GM12878 (cell line): ENCODE measurements at regions not wholly inside any gene's neighbourhood (a gene's known extent, or its start where the extent isn't known, plus 50 kb on each side); places are given as distances from the start of the nearest gene placed in this dataset.

Experiments
- ATAC-seq: fragments of 200-7000 bp; cut with Tn5 transposase; 3 replicates; pipeline ENCODE4 v1.9.1; 2020; ENCODE audit warnings: mild to moderate bottlenecking, moderate library complexity
- BruUV-seq: library from RNA; stranded (reverse); fragments of 400-500 nt; replicated peaks from 2 replicates; lab custom pipeline; 2021; lab: Mats Ljungman, UMichigan
- CTCF ChIA-PET: fragments of 300-600 bp; sonication (Branson Sonifier 250); formaldehyde crosslinking; extraction: SDS; loops from one replicate; lab custom pipeline; 2021; ENCODE audit warnings: inconsistent platforms; lab: Yijun Ruan, JAX
- POLR2A ChIA-PET: fragments of 350-600 bp; formaldehyde crosslinking; extraction: SDS; loops from one replicate; lab custom pipeline; 2021; ENCODE audit warnings: inconsistent platforms; lab: Charles Lee
- RAD21 ChIA-PET: fragments of 300-600 bp; sonication (Branson Sonifier 250); formaldehyde crosslinking; loops from one replicate; lab custom pipeline; 2023; ENCODE audit warnings: antibody characterized with exemption; ENCODE audit not compliant: unreplicated experiment; lab: Charles Lee
- SMC1A ChIA-PET: fragments of 300-600 bp; sonication (Branson Sonifier 250); formaldehyde crosslinking; loops from one replicate; lab custom pipeline; 2023; ENCODE audit not compliant: unreplicated experiment, uncharacterized antibody; lab: Charles Lee
- DNase-seq: peaks from one replicate; pipeline ENCODE4 v3.0.0-alpha.2; 2011; ENCODE audit warnings: low read depth, low spot score
- FAIRE-seq: peaks from 3 replicates; lab custom pipeline; 2011; peaks lifted over from hg19 to GRCh38; lab: Jason Lieb, UNC
- H2AFZ ChIP-seq: 2 replicates; pipeline ENCODE4 v1.6.0; 2011; ENCODE audit warnings: low read depth, low read length, control low read depth; ENCODE audit not compliant: control insufficient read depth
- H3K27ac ChIP-seq: 2 replicates; pipeline ENCODE4 v1.5.1; 2011; ENCODE audit warnings: control low read depth; ENCODE audit not compliant: control insufficient read depth, insufficient read depth
- H3K27me3 ChIP-seq, 2 experiments: replicated peaks in 1 of 2; 2 replicates each; pipeline versions ENCODE4 v1.6.0 to v1.6.1; 2011; ENCODE audit warnings: low read length in 1 of 2; ENCODE audit not compliant: control insufficient read depth in 2 of 2, insufficient read depth in 2 of 2
- H3K36me3 ChIP-seq, 2 experiments: 2 replicates each; pipeline ENCODE4 v1.5.1; 2011; ENCODE audit warnings: low read length in 1 of 2; ENCODE audit not compliant: control insufficient read depth in 2 of 2, insufficient read depth in 2 of 2
- H3K4me1 ChIP-seq: 2 replicates; pipeline ENCODE4 v1.6.1; 2011; ENCODE audit warnings: mild to moderate bottlenecking, low read length, moderate library complexity, mixed read lengths; ENCODE audit not compliant: control insufficient read depth, insufficient read depth
- H3K4me2 ChIP-seq: 2 replicates; pipeline ENCODE4 v1.6.0; 2011; ENCODE audit warnings: control low read depth; ENCODE audit not compliant: control insufficient read depth, insufficient read depth
- H3K4me3 ChIP-seq: fragments of 200-600 bp; sonication (generic); 2 replicates; pipeline ENCODE4 v1.5.1; 2016
- H3K79me2 ChIP-seq: 2 replicates; pipeline ENCODE4 v1.6.0; 2011; ENCODE audit warnings: low read length; ENCODE audit not compliant: control insufficient read depth, insufficient read depth
- H3K9ac ChIP-seq: 2 replicates; pipeline ENCODE4 v1.8.0; 2011; ENCODE audit warnings: low read length, control low read depth, mixed read lengths; ENCODE audit not compliant: control insufficient read depth, insufficient read depth
- H3K9me3 ChIP-seq: replicated peaks from 3 replicates; pipeline ENCODE4 v1.5.1; 2011; ENCODE audit warnings: mild to moderate bottlenecking, low read length; ENCODE audit not compliant: control insufficient read depth, insufficient read depth
- H4K20me1 ChIP-seq: 2 replicates; pipeline ENCODE4 v1.6.0; 2011; ENCODE audit not compliant: control insufficient read depth, insufficient read depth
- BHLHE40 ChIP-seq, 2 experiments: fragments of 450-650 bp in 1 of 2; IDR thresholded peaks; 2 replicates each; pipeline ENCODE4 v1.6.1; 2011 to 2017; ENCODE audit warnings: low read depth in 2 of 2, borderline replicate concordance in 1 of 2, improper control_type of control experiment in 1 of 2, low read length in 1 of 2, mild to moderate bottlenecking in 1 of 2
- CHD1 ChIP-seq: IDR thresholded peaks from 2 replicates; pipeline ENCODE4 v1.6.1; 2012; ENCODE audit warnings: low read depth, low read length, improper control_type of control experiment
- CHD2 ChIP-seq: IDR thresholded peaks from 2 replicates; pipeline ENCODE4 v1.6.1; 2011; ENCODE audit warnings: low read depth, low read length, improper control_type of control experiment, borderline replicate concordance
- E4F1 ChIP-seq: fragments of 450-650 bp; IDR thresholded peaks from 2 replicates; pipeline ENCODE4 v1.6.1; 2018; ENCODE audit warnings: borderline replicate concordance, mild to moderate bottlenecking; ENCODE audit not compliant: partially characterized antibody
- EGR1 ChIP-seq, 2 experiments: IDR thresholded peaks; 1 replicate in 1 of 2; 2 replicates in 1 of 2; pipeline ENCODE4 v1.6.1; 2011 to 2012; ENCODE audit warnings: low read depth in 2 of 2, low read length in 2 of 2, borderline replicate concordance in 1 of 2, mild to moderate bottlenecking in 1 of 2, moderate library complexity in 1 of 2
- FOXM1 ChIP-seq: IDR thresholded peaks from 2 replicates; pipeline ENCODE4 v1.6.1; 2012; ENCODE audit warnings: low read depth, mild to moderate bottlenecking, inconsistent platforms, low read length, moderate library complexity
- IRF5 ChIP-seq: fragments of 450-650 bp; IDR thresholded peaks from 2 replicates; pipeline ENCODE4 v1.6.1; 2017; ENCODE audit warnings: borderline replicate concordance
- MYC ChIP-seq: IDR thresholded peaks from 2 replicates; pipeline ENCODE4 v1.6.1; 2011; ENCODE audit warnings: mild to moderate bottlenecking, low read length, moderate library complexity, inconsistent platforms; ENCODE audit not compliant: insufficient read depth, insufficient replicate concordance, insufficient read length, severe bottlenecking
- NBN ChIP-seq: fragments of 450-650 bp; IDR thresholded peaks from 2 replicates; pipeline ENCODE4 v1.6.1; 2016
- SUPT20H ChIP-seq: IDR thresholded peaks from 2 replicates; pipeline ENCODE4 v1.6.1; 2011; ENCODE audit warnings: low read depth, mild to moderate bottlenecking, low read length, moderate library complexity, borderline replicate concordance; ENCODE audit not compliant: control insufficient read depth
- SUZ12 ChIP-seq: fragments of 200-600 bp; sonication (generic); IDR thresholded peaks from one replicate; pipeline ENCODE4 v1.6.1; 2018; ENCODE audit warnings: antibody characterized with exemption, mild to moderate bottlenecking; ENCODE audit not compliant: unreplicated experiment
- USF1 ChIP-seq: IDR thresholded peaks from 2 replicates; pipeline ENCODE4 v1.6.1; 2011; ENCODE audit warnings: borderline replicate concordance, low read depth, mild to moderate bottlenecking, moderate library complexity, mixed read lengths, low read length; ENCODE audit not compliant: insufficient read depth; ENCODE audit errors: extremely low read length
- ZBED1 ChIP-seq: IDR thresholded peaks from 2 replicates; pipeline ENCODE4 v1.6.1; 2016; ENCODE audit warnings: borderline replicate concordance
- WGBS: methylation state at CpG from one replicate; pipeline ENCODE4 v1.1.6; 2016; ENCODE audit warnings: low lambda C conversion rate; ENCODE audit not compliant: insufficient replicate concordance, insufficient coverage; ENCODE audit errors: missing lambda C conversion rate; 5-methylcytosine and 5-hydroxymethylcytosine counted together
- in situ Hi-C: fragments of 300-500 bp; cut with MboI; formaldehyde crosslinking; loops from 9 replicates; pipeline ENCODE4 v1.14.3; 2018; ENCODE audit warnings: mixed read lengths
- intact Hi-C: fragments of 100-400 bp; cut with micrococcal nuclease; formaldehyde crosslinking; loops from one replicate; pipeline ENCODE4 v1.14.2; 2022; ENCODE audit not compliant: unreplicated experiment

GRCh38 chr3:31254483-31254882 lies 278.2 kb upstream of the STT3B start:
- intact Hi-C loops (no loop called here), in situ Hi-C loops (no loop called here)
- H3K27me3 ChIP-seq, result no peaks in the 10 kb centered on the region
- ChIA-PET RAD21 (no interaction called here), SMC1A (interaction anchor here (1.0 kb wide), 1 partner anchor 13 kb away, joined by 4 read pairs; no protein-coding TSS in a partner anchor), CTCF (no interaction called here)
- no peaks in the 10 kb centered on the region for H3K79me2 ChIP-seq
- ATAC-seq, result no peak
- H3K36me3 ChIP-seq, result no peaks in the 10 kb centered on the region
- H3K4me2 ChIP-seq, result no peak overlapping the region
- peaks cover 6% of the 10 kb centered on the region; the same call in 2 of the 3 replicates for H3K9me3 ChIP-seq
- H3K9ac ChIP-seq, result no peak overlapping the region
- TF ChIP-seq ZBED1 (no peak), USF1 (no peak), IRF5 (no peak), SUZ12 (no peak), FOXM1 (no peak), BHLHE40 (IDR thresholded peaks at IDR 0.05; ENCODE audit: borderline replicate concordance in 1 of 2, low read depth in 2 of 2, low read length in 1 of 2) (no peak), E4F1 (no peak), CHD2 (no peak), SUPT20H (no peak), MYC (no peak), CHD1 (no peak), EGR1 (IDR thresholded peaks at IDR 0.05; ENCODE audit: borderline replicate concordance in 1 of 2, low read depth in 2 of 2, low read length in 2 of 2) (no peak), NBN (no peak)
- TF ChIP-seq, all 136 proteins: peak for 0
- BruUV-seq, result no TSS peak
- 78% methylated on average over 3 of the region's 3 CpGs for WGBS
- POLR2A ChIA-PET, result interaction anchor here (0.6 kb wide), 1 partner anchor 154 kb away, joined by 3 read pairs; no protein-coding TSS in a partner anchor
- Histone ChIP-seq H2AFZ (no peak overlapping the region), H3K4me3 (no peak overlapping the region), H4K20me1 (no peaks in the 10 kb centered on the region), H3K4me1 (peaks cover 17% of the 10 kb centered on the region), H3K27ac (no peak overlapping the region)
- no peak for DNase-seq
- FAIRE-seq, result no peak
